Fibroblast of villous mesenchyme (primary cell): ENCODE measurements at regions not wholly inside any gene's neighbourhood (a gene's known extent, or its start where the extent isn't known, plus 50 kb on each side); places are given as distances from the start of the nearest gene placed in this dataset.

Experiments
- DNase-seq: peaks from one replicate; pipeline ENCODE4 v3.0.0-alpha.2; 2010; ENCODE audit warnings: low read depth
- H3K4me3 ChIP-seq: 2 replicates; pipeline ENCODE4 v1.5.1; 2011; ENCODE audit warnings: low read depth, mild to moderate bottlenecking, low read length
- TF ChIP-seq, protein P1 (sequence below): IDR thresholded peaks from 2 replicates; pipeline ENCODE4 v1.5.1; 2012; ENCODE audit warnings: low read depth, mild to moderate bottlenecking, low read length; ENCODE audit not compliant: insufficient read depth

DNA sequence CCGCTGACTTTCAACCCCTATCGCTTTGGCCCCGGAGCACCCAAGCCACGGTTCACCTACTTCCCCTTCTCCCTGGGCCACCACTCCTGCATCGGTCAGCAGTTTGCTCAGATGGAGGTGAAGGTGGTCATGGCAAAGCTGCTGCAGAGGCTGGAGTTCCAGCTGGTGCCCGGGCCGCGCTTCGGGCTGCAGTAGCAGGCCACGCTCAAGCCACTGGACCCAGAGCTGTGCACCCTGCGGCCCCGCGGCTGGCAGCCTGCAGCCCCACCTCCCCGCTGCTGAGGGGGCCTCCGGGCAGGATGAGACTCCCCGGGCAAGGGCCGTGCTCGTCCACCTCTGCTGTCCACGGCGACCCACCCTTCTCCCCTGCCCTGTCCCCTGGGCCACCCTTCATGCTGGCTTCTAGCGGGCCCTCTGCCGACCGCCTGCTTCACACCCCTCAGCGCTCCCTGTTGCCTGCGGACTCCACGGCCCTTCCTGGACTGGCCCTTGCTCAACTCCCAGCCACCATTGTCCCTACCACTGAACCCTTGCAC lies 92.2 kb upstream of the TRABD2B start:
- no peak for DNase-seq
- TF ChIP-seq, protein P1, sequence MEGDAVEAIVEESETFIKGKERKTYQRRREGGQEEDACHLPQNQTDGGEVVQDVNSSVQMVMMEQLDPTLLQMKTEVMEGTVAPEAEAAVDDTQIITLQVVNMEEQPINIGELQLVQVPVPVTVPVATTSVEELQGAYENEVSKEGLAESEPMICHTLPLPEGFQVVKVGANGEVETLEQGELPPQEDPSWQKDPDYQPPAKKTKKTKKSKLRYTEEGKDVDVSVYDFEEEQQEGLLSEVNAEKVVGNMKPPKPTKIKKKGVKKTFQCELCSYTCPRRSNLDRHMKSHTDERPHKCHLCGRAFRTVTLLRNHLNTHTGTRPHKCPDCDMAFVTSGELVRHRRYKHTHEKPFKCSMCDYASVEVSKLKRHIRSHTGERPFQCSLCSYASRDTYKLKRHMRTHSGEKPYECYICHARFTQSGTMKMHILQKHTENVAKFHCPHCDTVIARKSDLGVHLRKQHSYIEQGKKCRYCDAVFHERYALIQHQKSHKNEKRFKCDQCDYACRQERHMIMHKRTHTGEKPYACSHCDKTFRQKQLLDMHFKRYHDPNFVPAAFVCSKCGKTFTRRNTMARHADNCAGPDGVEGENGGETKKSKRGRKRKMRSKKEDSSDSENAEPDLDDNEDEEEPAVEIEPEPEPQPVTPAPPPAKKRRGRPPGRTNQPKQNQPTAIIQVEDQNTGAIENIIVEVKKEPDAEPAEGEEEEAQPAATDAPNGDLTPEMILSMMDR: no peak
- H3K4me3 ChIP-seq: no peak overlapping the region

DNA sequence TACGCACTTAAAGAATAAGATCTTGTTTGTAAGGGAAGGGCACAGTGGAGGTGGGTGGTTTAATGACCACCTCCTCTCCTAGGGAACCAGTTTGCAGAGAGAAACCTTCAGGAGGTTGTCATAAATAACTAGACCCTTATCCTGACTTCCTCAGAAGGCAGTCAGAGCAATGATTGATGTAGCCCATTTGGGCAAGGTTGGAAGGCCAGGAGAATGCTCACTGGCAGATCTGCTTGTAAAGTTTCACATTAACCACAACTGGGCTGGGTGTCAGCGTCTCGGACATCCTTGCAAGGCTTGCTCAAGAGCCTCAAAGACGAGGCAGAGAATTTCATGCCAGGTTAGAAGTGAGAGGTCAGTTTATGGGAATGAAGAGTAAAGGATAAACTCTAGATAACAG lies 87.6 kb upstream of the TRABD2B start:
- TF ChIP-seq, protein P1: no peak
- peak; percentile 17 for DNase-seq
- no peak overlapping the region for H3K4me3 ChIP-seq

DNA sequence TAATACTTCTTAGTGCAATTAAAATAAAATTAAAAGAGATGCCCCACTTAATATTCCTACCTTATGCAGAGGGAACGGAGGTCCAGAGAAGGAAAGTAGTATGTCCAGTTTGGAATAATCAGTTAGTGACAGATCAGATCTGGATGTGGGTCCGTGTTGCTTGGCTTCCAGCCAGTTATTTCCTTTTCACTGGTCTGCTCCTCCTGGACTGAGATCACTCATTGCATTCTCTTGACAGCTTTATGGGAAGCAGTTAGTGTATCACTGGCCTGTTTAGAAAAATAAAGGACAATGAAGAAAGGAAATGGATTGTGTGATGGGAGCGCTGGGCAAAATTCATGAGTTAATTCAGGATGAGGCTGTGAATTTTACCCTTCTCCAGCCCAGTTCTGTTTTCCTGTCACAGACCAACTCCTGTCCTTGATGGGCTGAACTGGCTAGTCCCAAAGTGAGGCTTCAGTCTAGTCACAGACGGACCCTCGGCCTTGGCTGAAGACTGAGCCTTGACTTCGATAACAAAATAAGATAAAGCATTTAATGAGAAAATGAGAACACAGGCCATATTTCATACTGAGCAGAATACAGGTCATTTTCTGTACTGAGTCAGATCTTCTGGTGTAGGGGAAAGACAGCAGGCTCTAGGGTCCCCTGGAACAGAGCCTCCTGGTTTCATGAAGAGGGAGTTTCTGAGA lies 85.2 kb upstream of the TRABD2B start:
- no peak overlapping the region for H3K4me3 ChIP-seq
- TF ChIP-seq, protein P1: no peak
- DNase-seq: peak; percentile 21

DNA sequence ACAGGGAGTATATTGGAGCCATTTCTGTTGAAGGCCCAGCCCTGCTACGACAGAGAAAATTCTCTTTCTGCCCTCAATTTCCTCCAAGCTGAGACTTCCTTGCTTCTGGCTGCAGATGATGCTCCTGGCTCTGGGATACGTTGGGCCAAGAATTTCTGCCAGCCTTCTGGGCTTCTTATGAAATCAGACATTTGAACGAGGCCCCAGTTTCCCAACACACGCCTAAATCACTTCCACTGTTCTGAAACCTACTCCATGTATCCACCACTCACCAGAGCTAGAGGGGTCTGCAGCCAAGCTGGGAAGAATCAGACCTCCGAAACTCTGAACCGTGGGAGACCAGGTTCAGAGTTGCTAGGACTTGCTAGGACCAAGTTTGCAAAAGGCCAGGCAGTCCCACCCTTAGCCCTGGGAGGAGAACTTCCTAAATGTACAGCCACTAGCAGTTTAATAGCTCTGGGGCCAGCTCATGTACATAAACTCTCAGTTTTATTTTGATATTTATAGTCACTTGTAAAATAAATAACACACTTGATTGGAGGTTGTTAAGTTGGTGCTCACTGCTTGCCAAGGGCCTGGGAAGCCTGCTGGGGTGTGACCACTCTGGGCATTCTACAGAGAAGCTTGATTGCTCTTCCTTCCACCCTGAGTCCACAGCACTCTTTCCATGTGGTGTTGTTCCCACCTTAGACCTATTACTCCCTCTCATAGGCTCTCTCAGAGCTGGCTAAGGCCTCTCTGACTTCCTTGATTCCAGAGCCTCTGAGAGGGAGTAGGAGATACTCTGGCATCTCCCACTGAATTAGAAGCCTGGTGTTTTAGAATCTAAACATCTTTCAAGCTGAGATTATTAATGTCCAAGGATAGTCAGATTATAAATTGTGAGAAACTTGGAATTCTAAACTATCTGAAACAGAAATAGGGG lies 83.4 kb upstream of the TRABD2B start:
- DNase-seq: no peak
- H3K4me3 ChIP-seq: no peak overlapping the region
- TF ChIP-seq, protein P1: no peak

DNA sequence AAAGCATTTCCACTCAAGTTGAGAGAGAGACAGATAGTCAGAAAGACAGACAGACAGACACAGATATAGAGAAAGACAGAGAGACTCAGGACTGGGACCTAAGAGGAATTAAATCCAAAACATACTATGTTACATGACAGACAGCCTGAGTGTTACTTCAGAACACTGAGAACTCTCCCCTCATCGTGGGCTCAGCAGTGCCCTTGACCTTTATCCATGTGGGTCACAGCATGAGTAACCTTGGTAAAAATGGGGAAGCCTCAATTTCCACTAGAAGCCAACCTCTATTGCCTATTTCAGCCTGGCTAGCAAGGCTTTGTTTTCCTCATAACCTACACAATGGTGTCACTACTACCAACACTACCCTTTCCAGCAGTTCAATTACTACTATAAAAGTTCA lies 81.9 kb upstream of the TRABD2B start:
- TF ChIP-seq, protein P1: no peak
- no peak overlapping the region for H3K4me3 ChIP-seq
- DNase-seq: no peak

DNA sequence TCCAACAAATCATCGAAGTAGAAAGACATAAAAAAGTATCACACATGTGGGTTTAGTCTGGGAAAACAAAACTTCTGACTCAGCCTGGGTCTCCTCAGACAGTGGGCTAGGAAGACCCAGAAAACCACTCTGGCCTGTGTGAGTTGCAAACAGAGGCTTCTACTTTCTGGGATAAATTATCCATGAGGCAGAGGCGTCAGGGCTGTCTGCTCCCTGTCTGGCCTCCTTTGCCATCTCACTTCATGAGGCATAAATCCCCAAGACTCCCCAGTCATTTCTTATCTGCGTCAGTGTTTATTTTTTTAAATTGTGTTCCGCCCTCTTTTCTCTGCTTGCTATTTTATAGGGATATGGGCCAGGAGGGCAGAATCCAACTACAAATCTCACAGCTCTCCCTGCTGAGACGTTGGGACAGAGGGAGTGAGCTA lies 80.6 kb upstream of the TRABD2B start:
- DNase-seq: peak; percentile 51

More for the DNA sequence above, 80.6 kb upstream of the TRABD2B start:
- TF ChIP-seq, protein P1: no peak
- no peak overlapping the region for H3K4me3 ChIP-seq
